Astrocyte of the spinal cord (primary cell): ENCODE measurements at regions not wholly inside any gene's neighbourhood (a gene's known extent, or its start where the extent isn't known, plus 50 kb on each side); places are given as distances from the start of the nearest gene placed in this dataset.

ENCODE experiments used
- DNase-seq: peaks from one replicate; pipeline ENCODE4 v3.0.0; 2011; ENCODE audit warnings: low read depth, low spot score
- H3K4me3 ChIP-seq: 2 replicates; pipeline ENCODE4 v1.5.1; 2011; ENCODE audit warnings: low read depth, mild to moderate bottlenecking, low read length, moderate library complexity
- CTCF ChIP-seq: IDR thresholded peaks from 2 replicates; pipeline ENCODE4 v1.5.1; 2012; ENCODE audit warnings: low read depth, mild to moderate bottlenecking, low read length, inconsistent platforms
- in situ Hi-C: cut with HindIII; loops from 2 replicates; pipeline ENCODE4 v1.10.0; 2017; ENCODE audit warnings: low sequenced_read_pairs

- in situ Hi-C loops = no loop called here
- TF ChIP-seq CTCF = no peak
- no peak for DNase-seq
- H3K4me3 ChIP-seq = no peak overlapping the region
These were observed 416.6 kb upstream of the NXPH2 start for GRCh38 chr2:139196754-139197153.

DNA sequence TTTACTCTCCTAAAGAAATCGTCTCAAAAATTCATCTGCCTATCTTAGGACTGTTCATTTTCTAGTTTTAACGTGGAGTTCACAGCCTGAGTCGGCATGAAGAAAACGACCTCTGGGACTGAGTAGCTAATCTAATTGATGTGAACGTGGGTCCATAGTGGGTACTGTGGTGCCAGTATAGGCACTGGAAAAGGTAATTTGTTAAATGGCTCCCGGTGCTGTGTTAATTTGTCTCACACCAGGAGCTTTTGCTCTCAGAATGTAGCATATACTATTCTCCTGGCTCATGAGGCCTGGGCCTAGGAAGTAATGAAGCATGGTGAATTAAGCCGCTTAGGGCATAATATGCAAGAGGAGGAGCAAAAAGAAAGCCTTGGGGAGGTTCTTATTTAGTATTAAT is 414.4 kb upstream of the NXPH2 start:
- in situ Hi-C loops = no loop called here
- DNase-seq = no peak
- H3K4me3 ChIP-seq = no peak overlapping the region
- TF ChIP-seq CTCF = no peak

GRCh38 chr2:139177041-139177440 is 396.9 kb upstream of the NXPH2 start:
- no peak for TF ChIP-seq CTCF
- in situ Hi-C loops = no loop called here
- H3K4me3 ChIP-seq = no peak overlapping the region
- no peak for DNase-seq

GRCh38 chr2:139175510-139175909 is 395.3 kb upstream of the NXPH2 start:
- H3K4me3 ChIP-seq = no peak overlapping the region
- no peak for TF ChIP-seq CTCF
- DNase-seq = no peak
- in situ Hi-C loops = no loop called here

DNA sequence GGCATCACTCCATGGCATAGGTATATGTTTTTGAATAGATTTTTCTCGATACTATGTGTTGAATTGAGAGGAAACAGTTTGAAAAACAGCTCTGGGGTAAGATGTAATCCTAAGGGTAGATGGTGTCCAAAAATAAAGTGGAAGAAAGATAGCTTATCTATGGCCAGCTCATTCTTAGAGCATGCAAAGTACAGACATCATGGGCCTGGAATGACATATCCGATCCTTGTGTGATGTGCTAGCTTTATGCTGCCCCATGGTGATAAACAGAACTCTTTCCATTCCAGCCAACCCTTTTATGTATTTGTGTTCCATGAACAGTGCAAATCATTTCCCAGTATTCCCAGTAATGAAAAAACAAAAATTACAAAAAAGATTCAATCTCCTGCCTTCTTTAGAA is 390.2 kb upstream of the NXPH2 start:
- H3K4me3 ChIP-seq = no peak overlapping the region
- TF ChIP-seq CTCF = no peak
- in situ Hi-C loops = no loop called here
- DNase-seq = peak; percentile 1

GRCh38 chr2:139165601-139166000 is 385.4 kb upstream of the NXPH2 start:
- in situ Hi-C loops = no loop called here
- no peak overlapping the region for H3K4me3 ChIP-seq
- TF ChIP-seq CTCF = no peak
- no peak for DNase-seq

DNA sequence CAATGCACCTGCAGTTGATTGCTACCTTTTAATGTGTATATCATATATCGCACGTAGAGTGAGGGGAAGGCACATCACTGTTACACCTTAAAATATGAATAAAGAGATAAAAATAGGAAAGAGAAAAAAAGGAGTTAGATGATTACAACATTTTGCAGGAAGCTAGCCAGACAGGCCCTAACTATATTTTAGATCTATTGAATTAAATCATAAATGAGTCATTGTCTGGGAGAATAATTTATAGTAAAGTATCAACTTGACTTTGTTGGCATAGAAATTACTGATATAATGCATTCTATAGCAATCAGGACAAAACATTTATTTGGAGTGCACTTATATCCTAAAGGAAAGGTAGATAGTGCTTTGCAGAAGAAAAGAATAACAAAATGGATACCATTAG is 384.9 kb upstream of the NXPH2 start:
- no peak for TF ChIP-seq CTCF
- H3K4me3 ChIP-seq = no peak overlapping the region
- no peak for DNase-seq
- in situ Hi-C loops = no loop called here
